ENCODE measurements at regions not wholly inside any gene's neighbourhood (a gene's known extent, or its start where the extent isn't known, plus 50 kb on each side); places are given as distances from the start of the nearest gene placed in this dataset.

DNA sequence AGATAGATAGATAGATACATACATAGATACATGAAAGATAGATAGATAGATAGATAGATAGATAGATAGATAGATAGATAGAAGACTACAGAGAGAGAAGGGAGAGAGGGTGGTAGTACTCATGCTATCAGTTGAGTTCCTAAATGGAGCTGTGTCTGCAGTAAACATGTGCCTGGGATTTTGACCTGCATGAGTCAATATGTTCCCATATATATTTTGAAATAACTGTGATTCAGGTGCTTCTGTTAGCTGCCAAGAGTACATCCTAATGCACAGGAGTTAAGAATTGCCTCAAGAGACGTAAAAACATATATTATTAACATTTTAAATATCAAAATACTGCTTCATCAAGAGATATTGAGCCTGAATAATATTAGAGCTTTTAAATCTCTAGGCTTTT is 379.4 kb downstream of the GRXCR1 start:
- H3K4me3 ChIP-seq (ENCODE audit: low read depth, low read length) = no peak overlapping the region
- TF ChIP-seq, protein P1, sequence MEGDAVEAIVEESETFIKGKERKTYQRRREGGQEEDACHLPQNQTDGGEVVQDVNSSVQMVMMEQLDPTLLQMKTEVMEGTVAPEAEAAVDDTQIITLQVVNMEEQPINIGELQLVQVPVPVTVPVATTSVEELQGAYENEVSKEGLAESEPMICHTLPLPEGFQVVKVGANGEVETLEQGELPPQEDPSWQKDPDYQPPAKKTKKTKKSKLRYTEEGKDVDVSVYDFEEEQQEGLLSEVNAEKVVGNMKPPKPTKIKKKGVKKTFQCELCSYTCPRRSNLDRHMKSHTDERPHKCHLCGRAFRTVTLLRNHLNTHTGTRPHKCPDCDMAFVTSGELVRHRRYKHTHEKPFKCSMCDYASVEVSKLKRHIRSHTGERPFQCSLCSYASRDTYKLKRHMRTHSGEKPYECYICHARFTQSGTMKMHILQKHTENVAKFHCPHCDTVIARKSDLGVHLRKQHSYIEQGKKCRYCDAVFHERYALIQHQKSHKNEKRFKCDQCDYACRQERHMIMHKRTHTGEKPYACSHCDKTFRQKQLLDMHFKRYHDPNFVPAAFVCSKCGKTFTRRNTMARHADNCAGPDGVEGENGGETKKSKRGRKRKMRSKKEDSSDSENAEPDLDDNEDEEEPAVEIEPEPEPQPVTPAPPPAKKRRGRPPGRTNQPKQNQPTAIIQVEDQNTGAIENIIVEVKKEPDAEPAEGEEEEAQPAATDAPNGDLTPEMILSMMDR (IDR thresholded peaks at IDR 0.05; ENCODE audit: insufficient read depth, low read depth, low read length, missing control alignments) = no peak
- DNase-seq (ENCODE audit: low read depth) = no peak

DNA sequence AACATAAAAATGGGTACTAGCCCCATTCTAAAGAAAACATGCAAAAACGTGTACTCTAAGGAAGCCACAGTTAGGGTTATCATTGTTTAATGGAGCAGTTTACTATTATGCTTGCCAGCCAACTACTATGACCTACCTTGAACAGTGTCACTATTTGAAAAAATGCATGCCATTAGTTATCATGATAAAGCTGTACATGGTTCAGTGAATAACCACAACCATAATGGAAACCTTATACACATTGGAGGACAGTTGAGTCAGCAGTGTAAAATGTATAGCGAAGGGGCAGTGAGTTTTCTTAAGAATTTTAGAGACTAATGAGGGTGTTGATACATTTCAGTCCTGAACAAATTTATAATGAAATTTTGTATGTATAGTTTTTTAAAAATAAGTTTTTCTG is 381.9 kb downstream of the GRXCR1 start:
- TF ChIP-seq, protein P1 (IDR thresholded peaks at IDR 0.05; ENCODE audit: insufficient read depth, low read depth, low read length, missing control alignments) = no peak
- no peak overlapping the region for H3K4me3 ChIP-seq (ENCODE audit: low read depth, low read length)
- DNase-seq (ENCODE audit: low read depth) = no peak

DNA sequence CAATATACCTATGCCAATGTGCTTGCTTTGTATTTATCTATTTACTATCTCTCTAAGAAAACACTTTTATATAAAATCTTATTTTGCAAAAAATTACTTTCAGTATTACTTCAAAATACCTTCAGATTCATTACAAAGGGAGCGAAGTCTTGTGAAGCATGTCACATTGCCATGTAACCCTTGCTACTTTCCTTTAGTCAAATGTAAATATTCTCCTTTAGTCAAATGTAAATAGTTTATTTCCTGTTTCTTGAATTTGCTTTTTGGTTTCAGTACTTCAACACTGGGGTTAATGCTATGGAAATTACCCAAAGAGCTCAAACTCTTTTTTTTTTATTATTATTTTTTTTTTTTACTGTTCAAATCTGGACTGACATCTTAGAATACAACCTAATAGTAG is 383.3 kb downstream of the GRXCR1 start:
- H3K4me3 ChIP-seq (ENCODE audit: low read depth, low read length) = no peak overlapping the region
- TF ChIP-seq, protein P1 (IDR thresholded peaks at IDR 0.05; ENCODE audit: insufficient read depth, low read depth, low read length, missing control alignments) = no peak
- no peak for DNase-seq (ENCODE audit: low read depth)

DNA sequence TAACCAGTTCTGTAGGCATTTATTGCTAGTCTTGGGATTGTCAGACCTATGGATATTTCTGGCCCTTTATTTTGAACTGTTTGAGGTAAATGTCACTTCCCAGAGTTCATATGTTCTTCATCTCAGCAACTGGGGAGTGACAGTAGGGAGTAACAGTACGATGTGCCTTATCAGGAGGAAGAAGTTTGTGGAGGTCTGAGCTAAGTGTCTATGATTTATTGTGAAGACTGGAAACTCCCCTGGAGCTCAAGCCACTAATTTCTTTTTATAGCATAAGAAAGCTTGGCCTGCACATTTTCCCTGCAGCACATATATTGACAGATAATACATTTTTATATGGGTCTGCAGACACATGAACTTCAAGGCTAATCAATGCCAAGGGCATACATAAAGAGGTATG is 383.8 kb downstream of the GRXCR1 start:
- no peak overlapping the region for H3K4me3 ChIP-seq (ENCODE audit: low read depth, low read length)
- no peak for DNase-seq (ENCODE audit: low read depth)
- TF ChIP-seq, protein P1 (IDR thresholded peaks at IDR 0.05; ENCODE audit: insufficient read depth, low read depth, low read length, missing control alignments) = no peak

DNA sequence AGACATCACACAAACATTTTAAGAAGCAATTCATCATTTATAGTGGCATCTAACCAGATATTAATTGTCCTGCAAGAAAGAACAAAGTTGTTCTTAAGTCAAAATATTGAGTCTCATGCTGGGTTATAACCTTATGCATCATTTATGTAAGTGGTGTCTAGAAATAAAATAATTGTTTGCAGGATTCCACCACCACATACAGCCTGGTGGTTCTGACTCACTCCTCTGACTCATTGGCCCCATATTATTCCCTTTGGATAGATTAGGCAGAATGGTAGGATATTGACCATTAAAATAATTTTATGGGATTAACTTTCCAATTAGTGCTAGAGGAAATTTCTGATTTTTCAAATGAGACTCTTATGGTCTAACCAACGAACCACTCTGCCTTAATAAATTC is 384.5 kb downstream of the GRXCR1 start:
- no peak for DNase-seq (ENCODE audit: low read depth)
- TF ChIP-seq, protein P1 (IDR thresholded peaks at IDR 0.05; ENCODE audit: insufficient read depth, low read depth, low read length, missing control alignments) = no peak
- H3K4me3 ChIP-seq (ENCODE audit: low read depth, low read length) = no peak overlapping the region

DNA sequence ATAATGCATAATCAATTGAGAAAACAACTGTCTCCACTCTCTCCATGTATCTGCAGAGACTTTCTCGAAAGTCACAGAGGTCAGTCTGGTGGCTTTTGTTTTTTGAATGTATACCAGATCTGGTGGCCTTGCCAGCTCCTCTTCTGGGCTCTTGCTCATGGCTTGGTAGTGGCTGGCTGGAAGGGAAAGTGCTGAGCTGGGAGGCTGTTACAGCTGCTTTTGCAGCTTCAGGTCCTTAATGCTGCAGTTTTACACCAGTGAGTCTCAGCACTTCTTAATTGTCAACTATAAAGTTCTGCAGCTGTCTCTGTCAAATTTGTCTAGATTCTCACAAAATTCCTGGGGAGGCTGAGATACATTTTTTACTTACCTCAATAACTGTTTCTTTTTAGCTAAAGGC is 390.0 kb downstream of the GRXCR1 start:
- TF ChIP-seq, protein P1 (IDR thresholded peaks at IDR 0.05; ENCODE audit: insufficient read depth, low read depth, low read length, missing control alignments) = no peak
- no peak overlapping the region for H3K4me3 ChIP-seq (ENCODE audit: low read depth, low read length)
- DNase-seq (ENCODE audit: low read depth) = no peak

DNA sequence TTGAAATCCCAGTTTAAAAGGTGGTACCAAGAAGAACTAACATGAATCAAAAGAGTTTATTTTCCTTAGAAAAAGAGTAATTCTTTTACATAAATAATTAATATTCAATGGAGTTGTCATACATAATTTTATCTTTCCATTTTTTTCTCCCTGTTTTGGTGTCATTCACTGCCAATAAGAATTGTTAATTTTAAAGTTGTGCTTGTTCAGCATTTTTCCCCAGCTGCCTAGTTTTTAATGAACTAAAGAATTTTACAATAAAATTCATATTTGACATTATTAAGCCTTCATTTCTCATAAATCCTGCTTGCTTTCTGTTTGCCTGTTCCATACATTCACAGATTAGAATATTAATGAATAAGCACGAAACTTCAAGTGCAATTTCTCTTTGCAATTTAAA is 393.6 kb downstream of the GRXCR1 start:
- H3K4me3 ChIP-seq (ENCODE audit: low read depth, low read length) = no peak overlapping the region
- DNase-seq (ENCODE audit: low read depth) = no peak
- TF ChIP-seq, protein P1 (IDR thresholded peaks at IDR 0.05; ENCODE audit: insufficient read depth, low read depth, low read length, missing control alignments) = no peak

Data from GM12865 (cell line).